ENCODE measurements at regions not wholly inside any gene's neighbourhood (a gene's known extent, or its start where the extent isn't known, plus 50 kb on each side); places are given as distances from the start of the nearest gene placed in this dataset.
A peak's percentile ranks its signal among the peaks of the same experiment; 100 is the strongest.

DNA sequence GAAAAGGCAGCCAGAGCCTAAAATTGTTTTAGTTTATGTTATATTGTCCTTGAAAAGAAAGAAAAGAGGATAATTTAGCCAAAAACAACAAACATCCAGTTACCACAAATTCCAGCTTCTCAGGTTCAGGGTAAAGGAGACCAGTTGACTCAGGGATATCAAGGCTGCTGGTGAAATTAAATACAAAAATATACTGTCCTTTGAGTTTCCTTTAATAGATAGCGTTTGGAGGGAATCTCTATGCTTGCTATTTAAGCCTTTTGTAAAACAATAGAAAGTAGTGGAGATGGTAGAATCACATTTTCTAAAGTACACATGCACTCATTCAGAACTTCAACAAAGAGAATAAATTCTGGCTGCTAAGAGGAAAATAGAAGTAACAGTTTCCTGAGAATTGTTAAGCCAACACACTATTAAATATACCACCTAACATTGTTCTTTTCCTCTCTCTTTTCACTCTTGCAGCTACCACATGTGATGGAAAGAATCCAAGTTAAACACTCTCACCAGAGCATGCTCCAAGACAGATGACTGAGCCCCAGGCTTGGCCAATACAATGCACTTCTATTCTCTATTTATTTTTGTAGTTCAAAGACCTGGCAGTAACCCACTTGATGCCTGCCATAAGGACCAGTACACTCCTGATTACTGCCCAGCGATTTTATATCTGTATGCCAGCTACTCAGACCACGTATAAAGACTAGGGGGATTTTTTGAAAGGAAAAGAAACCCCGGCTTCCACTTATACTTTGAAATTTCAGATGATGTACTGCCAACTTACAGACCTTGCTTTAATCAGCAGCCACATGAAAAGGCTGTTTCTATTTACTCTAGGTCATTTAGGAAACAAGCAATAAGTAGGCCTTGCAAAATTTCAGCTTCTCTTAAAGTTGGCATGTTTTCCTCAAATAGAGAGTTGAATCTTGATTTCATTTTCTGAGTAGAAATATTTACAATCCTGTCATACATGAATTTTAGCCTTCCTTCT lies 756.9 kb downstream of the FAT4 start:
- 35 to 37% methylated on average over 4 of the region's 4 CpGs for WGBS, 2 donors
- DNase-seq (peak in 1 of 2 donors; percentile 57), ATAC-seq (ENCODE audit: low FRiP score in 2 of 2) (peak; percentile 73 to 75)
- Histone ChIP-seq H3K27ac (no peak overlapping the region), H3K36me3 (no peaks in the 10 kb centered on the region), H3K4me3 (no peak overlapping the region), H3K9me3 (no peaks in the 10 kb centered on the region), H3K27me3 (no peaks in the 10 kb centered on the region), H3K4me1 (no peaks in the 10 kb centered on the region)
- TF ChIP-seq POLR2AphosphoS5 (IDR thresholded peaks at IDR 0.05) (no peak), EP300 (IDR thresholded peaks at IDR 0.05) (no peak)
- TF ChIP-seq, protein P1, sequence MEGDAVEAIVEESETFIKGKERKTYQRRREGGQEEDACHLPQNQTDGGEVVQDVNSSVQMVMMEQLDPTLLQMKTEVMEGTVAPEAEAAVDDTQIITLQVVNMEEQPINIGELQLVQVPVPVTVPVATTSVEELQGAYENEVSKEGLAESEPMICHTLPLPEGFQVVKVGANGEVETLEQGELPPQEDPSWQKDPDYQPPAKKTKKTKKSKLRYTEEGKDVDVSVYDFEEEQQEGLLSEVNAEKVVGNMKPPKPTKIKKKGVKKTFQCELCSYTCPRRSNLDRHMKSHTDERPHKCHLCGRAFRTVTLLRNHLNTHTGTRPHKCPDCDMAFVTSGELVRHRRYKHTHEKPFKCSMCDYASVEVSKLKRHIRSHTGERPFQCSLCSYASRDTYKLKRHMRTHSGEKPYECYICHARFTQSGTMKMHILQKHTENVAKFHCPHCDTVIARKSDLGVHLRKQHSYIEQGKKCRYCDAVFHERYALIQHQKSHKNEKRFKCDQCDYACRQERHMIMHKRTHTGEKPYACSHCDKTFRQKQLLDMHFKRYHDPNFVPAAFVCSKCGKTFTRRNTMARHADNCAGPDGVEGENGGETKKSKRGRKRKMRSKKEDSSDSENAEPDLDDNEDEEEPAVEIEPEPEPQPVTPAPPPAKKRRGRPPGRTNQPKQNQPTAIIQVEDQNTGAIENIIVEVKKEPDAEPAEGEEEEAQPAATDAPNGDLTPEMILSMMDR (IDR thresholded peaks at IDR 0.05), result no peak

DNA sequence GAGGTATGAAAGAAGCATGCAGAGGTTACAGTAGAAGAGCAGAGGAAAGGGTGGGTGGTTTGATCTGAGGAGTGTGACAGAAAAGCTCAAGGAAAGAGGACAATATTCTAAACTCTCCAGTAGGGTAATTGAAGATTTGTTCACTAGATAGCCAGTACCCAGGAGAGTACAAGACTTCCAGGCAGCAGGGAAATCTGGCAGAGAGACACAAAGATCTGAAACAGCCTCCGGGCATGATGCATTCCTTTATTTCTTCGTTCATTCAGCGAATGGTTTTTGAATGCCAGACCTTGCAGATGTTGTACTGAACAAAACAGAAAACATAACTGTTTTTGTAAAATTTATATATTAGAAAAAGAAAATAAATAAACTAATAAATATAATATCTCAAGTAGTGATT lies 766.6 kb downstream of the FAT4 start:
- Histone ChIP-seq H3K27ac (no peak overlapping the region), H3K4me1 (no peaks in the 10 kb centered on the region), H3K4me3 (no peak overlapping the region), H3K36me3 (no peaks in the 10 kb centered on the region), H3K9me3 (no peaks in the 10 kb centered on the region), H3K27me3 (no peaks in the 10 kb centered on the region)
- WGBS, 2 donors, result 87 to 97% methylated on average over 3 of the region's 3 CpGs
- DNase-seq (no peak), ATAC-seq (ENCODE audit: low FRiP score in 2 of 2) (no peak)
- TF ChIP-seq POLR2A (IDR thresholded peaks at IDR 0.05) (no peak), POLR2AphosphoS5 (IDR thresholded peaks at IDR 0.05) (no peak), EP300 (IDR thresholded peaks at IDR 0.05) (no peak)
- TF ChIP-seq, protein P1 (IDR thresholded peaks at IDR 0.05), result no peak

DNA sequence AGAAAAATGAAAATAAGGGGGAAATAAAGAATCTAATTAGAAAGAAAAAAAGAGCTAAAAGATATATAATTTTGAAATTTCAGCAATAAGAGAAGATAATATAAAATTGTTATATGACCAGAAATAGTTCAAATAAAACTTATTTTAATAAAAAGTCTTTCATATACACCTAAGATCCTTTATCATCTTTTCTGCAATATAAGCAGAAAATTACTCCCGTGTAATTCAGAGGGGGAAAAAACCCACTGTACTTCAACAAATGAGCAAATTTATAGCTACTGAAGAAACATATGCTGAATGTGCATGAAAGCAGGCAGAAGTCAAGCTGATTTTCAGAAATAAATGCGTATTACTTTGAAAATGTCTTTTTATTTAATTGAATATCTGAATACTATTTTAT lies 771.3 kb downstream of the FAT4 start:
- Histone ChIP-seq H3K27ac (no peak overlapping the region), H3K36me3 (no peaks in the 10 kb centered on the region), H3K27me3 (no peaks in the 10 kb centered on the region), H3K9me3 (no peaks in the 10 kb centered on the region), H3K4me1 (no peaks in the 10 kb centered on the region), H3K4me3 (no peak overlapping the region)
- ATAC-seq (ENCODE audit: low FRiP score in 2 of 2) (no peak), DNase-seq (no peak)
- TF ChIP-seq POLR2AphosphoS5 (IDR thresholded peaks at IDR 0.05) (no peak), POLR2A (IDR thresholded peaks at IDR 0.05) (no peak), EP300 (IDR thresholded peaks at IDR 0.05) (no peak)
- TF ChIP-seq, protein P1 (IDR thresholded peaks at IDR 0.05), result no peak
- 88 to 92% methylated on average over 2 of the region's 2 CpGs for WGBS, 2 donors

DNA sequence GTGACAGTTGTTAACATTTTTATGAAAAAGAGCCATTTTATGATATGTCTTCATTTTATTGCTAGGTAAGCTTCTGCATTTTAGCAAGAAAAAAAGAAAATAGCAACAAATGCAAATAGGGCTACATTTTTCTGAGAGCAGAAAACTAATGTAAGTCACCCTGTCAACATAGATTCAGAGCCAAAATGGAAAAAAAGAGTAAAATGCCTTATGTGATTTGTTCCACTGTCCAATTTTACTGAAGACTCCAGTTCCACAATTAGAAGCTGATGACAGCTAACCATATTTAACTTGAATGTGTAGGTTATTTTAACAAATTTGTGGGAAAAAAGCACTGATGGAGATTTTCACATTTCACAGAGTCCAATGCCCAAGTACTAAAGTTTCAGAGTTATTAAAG lies 772.3 kb downstream of the FAT4 start:
- no peaks in the 10 kb centered on the region for H3K9me3 ChIP-seq
- H3K36me3 ChIP-seq, result no peaks in the 10 kb centered on the region
- ATAC-seq (ENCODE audit: low FRiP score in 2 of 2) (no peak), DNase-seq (no peak)
- H3K27me3 ChIP-seq, result no peaks in the 10 kb centered on the region
- H3K27ac ChIP-seq, result no peak overlapping the region
- H3K4me1 ChIP-seq, result no peaks in the 10 kb centered on the region
- TF ChIP-seq, protein P1 (IDR thresholded peaks at IDR 0.05), result no peak
- no peak for TF ChIP-seq POLR2A (IDR thresholded peaks at IDR 0.05)
- TF ChIP-seq EP300 (IDR thresholded peaks at IDR 0.05), result no peak
- no peak for TF ChIP-seq POLR2AphosphoS5 (IDR thresholded peaks at IDR 0.05)
- H3K4me3 ChIP-seq, result no peak overlapping the region
